Sigmoid colon (tissue), 4 donors: ENCODE measurements at regions not wholly inside any gene's neighbourhood (a gene's known extent, or its start where the extent isn't known, plus 50 kb on each side); places are given as distances from the start of the nearest gene placed in this dataset.

Experiments
- CTCF ChIP-seq, 4 experiments: fragments of 450-650 bp in 3 of 4; fragments of 200-600 bp in 1 of 4; IDR thresholded peaks; one replicate each; pipeline ENCODE4 v1.5.1; 2016 to 2019; ENCODE audit warnings: antibody characterized with exemption in 4 of 4, mild to moderate bottlenecking in 3 of 4, moderate library complexity in 2 of 4
- POLR2A ChIP-seq, 2 donors: fragments of 450-650 bp; IDR thresholded peaks; one replicate each; pipeline ENCODE4 v1.6.1; 2016; ENCODE audit warnings: antibody characterized with exemption in 2 of 2, mild to moderate bottlenecking in 2 of 2, moderate library complexity in 2 of 2
- POLR2AphosphoS5 ChIP-seq, 4 donors: sonication (generic); formaldehyde crosslinking; IDR thresholded peaks; one replicate each; pipeline ENCODE4 v1.6.1; 2017; ENCODE audit warnings: antibody characterized with exemption in 4 of 4

- TF ChIP-seq POLR2A (IDR thresholded peaks at IDR 0.05) (no peak), POLR2AphosphoS5 (IDR thresholded peaks at IDR 0.05) (no peak), CTCF (IDR thresholded peaks at IDR 0.05) (no peak)
These were observed 477.5 kb downstream of the RMST start for GRCh38 chr12:97940105-97940504.
